IPS DF 19.7 (cell line): ENCODE measurements at regions not wholly inside any gene's neighbourhood (a gene's known extent, or its start where the extent isn't known, plus 50 kb on each side); places are given as distances from the start of the nearest gene placed in this dataset.

ENCODE experiments used
- DNase-seq: peaks from one replicate; pipeline ENCODE4 v3.0.0-alpha.2; 2013; ENCODE audit warnings: low read depth, low spot score

DNA sequence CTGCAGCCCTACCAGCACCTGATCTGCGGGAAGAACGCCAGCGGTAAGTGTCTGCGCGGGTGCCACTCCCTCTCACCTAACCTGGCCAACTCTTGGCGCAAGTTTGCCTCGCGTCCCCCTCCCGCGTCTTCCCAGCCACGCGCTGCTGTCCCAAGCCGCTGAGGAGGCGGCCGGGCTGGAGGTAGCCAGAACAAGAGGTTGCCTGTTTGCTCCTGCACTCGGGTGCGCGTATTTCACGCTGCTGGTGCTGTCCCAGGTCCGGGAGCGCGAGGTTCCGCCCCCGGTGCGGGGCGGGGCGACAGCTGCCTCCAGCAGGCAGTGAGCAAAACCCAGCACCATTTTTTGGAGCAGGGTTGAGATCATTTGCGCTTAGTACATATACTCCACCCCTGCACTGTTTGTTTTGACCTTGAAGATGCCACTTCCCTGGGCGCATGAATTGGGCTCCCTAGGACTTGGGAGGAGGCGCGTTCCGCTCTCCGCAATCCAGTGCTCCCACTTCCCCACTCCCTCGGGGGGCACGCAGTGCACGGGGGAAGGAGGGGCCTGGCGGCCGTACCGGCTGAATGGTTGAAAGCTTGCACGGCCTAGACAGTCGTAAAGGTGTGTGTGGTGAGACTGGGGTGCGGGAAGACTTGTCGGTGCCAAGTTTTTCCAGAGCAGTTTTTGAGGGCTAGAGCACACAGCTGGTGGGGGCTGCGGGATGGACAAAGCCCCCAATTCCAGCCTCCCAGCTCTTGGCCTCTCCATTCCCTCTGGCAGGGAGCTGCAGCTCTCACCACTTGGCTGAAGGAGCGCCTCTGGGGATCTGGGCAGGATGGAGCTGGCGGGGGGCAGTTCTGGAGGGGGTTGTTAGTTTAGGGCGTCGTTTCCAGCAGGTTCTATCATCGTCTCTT lies 226.9 kb upstream of the CRY1 start:
- no peak for DNase-seq

- DNase-seq, result no peak
Observed at GRCh38 chr12:107320929-107321631, 227.7 kb upstream of the CRY1 start.

- no peak for DNase-seq
Observed at GRCh38 chr12:107322063-107322462, 228.7 kb upstream of the CRY1 start.

GRCh38 chr12:107325075-107325608 lies 231.8 kb upstream of the CRY1 start:
- no peak for DNase-seq

- no peak for DNase-seq
Observed at GRCh38 chr12:107326237-107326636, 232.9 kb upstream of the CRY1 start.

DNA sequence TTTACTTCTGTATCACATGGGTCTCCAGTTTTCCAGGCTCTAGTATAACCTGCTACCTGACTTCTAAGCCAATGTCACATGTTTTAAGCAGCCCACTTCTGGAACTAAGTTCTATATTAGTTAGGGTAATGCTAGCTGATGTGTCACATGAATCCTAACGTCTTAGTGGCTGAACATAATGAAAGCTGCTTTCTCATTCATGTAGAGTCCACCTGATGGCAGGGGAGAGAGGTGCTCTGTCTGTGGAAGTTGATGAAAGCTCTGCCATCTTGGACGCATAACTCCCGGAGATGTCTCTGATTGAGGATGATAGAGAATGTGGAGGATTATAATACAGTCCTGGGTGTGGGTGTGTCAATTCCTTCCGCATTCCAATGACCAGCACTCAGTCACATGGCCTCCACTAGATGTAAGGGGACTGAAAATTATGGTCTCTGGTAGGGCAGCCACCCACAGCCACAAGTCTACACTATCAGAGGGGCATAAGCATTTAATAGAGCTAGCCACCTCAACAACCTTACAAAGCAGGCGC lies 234.4 kb upstream of the CRY1 start:
- no peak for DNase-seq

- no peak for DNase-seq
Observed at GRCh38 chr12:107328442-107329133, 235.2 kb upstream of the CRY1 start.

- DNase-seq, result no peak
Observed at GRCh38 chr12:107329569-107330324, 236.4 kb upstream of the CRY1 start.

- no peak for DNase-seq
Observed at GRCh38 chr12:107330831-107331431, 237.6 kb upstream of the CRY1 start.

DNA sequence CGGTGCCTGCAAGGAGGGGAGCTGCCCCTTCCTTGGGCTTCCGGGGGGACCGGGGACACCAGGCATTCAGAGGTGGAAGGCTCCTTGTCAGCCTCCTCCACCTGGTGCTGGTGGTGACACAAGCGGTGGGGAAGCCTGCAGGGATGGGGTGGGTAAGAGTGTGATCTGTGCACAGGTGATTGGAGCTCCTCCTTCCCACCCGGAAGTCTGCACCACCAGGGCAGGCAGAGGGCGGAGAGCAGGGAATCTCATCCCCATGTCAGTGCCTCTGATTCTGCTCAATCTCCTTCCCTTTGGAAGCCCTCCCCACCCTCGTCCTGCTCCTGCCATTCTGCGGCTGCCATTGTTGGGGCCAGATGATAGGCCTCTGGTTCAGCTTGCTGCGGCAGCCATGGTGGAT lies 238.1 kb upstream of the CRY1 start:
- no peak for DNase-seq

GRCh38 chr12:107331912-107332311 lies 238.6 kb upstream of the CRY1 start:
- no peak for DNase-seq

GRCh38 chr12:107332743-107333142 lies 239.4 kb upstream of the CRY1 start:
- no peak for DNase-seq

DNA sequence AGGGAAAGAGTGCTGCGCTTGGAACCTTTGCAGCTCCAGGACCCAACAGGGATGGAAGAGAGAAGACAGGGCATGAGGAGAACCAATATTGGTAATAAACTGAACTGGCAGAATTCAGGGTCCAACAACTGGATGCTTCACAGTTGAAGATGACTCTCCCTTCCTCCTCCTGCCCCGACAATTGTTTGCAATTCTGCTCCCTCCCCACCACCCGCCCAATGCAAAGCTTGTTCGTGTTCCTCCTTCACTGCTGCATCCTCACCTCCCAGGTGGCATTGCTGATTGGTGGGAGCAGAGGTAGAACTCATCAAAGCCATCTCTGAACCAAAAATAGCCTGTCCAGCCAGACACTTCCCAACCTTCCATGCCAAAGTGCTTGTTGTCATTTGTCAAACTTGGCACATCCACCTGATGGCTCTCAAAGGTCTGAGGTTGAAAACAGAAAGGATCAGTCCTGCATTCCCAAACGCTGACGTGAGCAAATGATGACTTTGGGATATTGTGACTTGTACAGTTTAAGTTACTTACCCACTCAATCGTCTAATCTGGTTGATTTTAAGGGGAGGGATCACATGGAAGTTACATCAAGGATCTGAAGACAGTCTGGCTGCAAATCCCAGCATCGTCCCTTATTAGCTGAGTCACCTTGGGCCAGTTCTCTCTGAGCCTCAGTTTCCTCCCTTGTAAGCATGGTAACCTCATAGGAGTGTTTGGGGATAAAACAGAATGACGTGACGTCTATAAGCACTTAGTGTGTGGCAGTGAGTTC lies 242.6 kb upstream of the CRY1 start:
- DNase-seq, result no peak

DNA sequence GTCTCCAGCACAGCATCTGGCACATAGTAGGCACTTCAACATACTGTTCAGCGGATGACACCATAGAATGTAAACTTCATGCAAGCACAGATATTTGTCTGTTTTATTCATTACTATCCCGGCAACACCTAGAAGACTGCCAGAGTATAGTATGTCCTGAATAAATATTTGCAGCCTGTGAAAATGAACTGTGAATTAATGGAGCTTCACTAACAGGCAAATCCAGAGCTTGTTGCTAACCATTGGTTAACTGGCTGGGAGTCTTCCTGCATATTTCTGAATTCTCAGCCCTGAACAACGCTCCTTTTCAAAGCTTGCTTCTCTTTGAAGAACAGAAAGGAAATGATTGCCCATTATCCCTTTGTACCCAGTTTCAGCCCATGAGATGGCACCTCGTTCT lies 243.3 kb upstream of the CRY1 start:
- DNase-seq, result no peak

DNA sequence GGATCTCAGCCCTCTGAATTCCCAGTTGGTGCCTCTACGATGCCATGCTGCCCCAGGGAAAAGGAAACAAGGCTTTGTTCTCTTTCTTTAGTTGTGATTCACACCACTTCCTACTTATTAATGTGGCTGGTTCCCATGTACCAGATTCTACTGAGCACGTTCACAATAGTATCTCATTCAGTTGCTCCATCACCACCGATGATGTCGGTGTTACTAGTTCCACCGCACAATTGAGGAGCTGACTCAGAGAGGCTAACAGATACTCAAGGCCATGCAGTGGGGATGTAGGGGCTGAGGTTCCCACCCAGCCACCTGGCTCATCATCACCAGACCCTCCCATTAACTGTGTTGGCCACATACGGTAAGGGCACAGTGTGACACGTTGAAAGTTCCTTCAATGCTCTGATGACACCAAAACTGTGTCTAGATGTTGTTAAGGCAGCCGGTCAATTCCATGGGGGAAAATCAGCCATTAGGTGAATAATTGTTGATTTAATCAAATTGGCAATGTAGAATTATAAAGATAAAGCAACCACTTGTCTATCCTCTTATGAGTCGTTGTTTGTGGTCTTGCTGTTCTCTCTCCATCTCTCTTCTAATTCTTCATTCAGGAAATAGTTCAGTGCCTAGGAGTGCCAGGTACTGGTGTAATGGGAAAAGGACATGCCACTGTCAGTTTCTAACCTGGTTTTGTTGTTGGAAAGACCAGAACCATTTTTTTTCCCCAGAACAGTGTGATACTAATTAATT lies 244.2 kb upstream of the CRY1 start:
- DNase-seq, result no peak

DNA sequence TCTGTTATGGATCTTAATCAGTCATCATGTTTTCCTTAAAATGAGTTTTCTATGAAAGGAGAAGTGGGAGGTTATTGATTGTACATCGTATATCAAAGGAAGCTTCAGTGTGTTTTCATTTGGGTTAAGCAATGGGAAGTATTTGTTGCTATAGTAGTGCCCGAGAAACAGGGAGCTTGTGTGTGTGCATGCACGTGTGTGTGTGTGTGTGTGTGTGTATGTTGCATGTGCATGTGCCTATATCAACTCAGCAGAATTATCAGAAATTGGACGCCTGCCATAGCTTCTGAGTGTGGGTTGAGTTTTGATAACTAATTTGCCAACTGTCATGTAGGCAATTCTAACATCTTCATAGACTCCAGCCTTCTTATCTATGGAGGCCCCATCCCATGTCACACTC lies 246.1 kb upstream of the CRY1 start:
- DNase-seq, result no peak

DNA sequence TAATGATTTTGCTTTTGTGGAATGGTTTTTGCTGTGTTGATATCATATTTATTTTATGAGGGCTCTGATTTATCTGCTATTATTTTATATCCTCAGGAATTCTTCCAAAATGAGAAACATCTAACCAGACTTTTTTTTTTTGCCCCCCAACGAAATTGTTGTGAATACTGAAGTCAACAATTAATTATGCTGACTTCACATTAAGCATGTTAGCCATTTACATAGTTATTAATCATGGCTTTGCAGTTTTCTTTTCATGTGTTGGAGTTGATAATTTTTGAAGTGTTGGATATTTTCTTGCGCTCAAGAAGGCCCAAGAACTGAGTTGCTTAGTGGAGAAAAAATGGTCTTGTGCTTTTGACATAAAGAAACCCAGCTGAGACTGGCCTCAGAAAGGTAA lies 246.6 kb upstream of the CRY1 start:
- DNase-seq, result no peak

DNA sequence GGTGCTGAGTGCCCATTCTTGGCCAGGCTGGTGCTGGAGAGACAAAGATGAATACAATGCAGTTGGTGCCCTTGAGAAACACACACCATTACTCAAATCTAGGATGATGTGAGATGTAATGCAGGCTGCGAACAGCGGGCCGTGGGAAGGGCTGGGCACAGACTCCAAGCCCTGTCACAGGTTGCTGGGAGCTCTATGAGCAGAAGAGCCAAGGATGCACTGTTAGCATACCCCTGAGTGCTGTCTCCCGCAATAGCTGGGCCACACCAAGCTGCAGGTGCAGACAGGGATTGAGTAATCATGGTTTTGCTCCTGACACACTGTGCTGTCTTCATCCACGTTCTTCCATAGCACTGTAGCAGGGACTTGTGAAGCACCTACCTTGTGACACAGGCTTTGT lies 247.5 kb upstream of the CRY1 start:
- DNase-seq, result no peak
